Astrocyte (in vitro differentiated cells and primary cell): ENCODE measurements at regions not wholly inside any gene's neighbourhood (a gene's known extent, or its start where the extent isn't known, plus 50 kb on each side); places are given as distances from the start of the nearest gene placed in this dataset.

Experiments
- CTCF ChIP-seq: IDR thresholded peaks from 2 replicates; pipeline ENCODE4 v1.5.1; 2011; ENCODE audit warnings: low read depth, mild to moderate bottlenecking, inconsistent platforms, low read length, moderate library complexity; ENCODE audit not compliant: insufficient read depth
- EZH2 ChIP-seq: IDR thresholded peaks from 2 replicates; pipeline ENCODE4 v1.6.1; 2012; ENCODE audit warnings: mild to moderate bottlenecking, low read length, inconsistent platforms; ENCODE audit not compliant: insufficient read depth

- TF ChIP-seq EZH2: no peak
- no peak for TF ChIP-seq CTCF
Observed at GRCh38 chr6:76886900-76887299, 576.4 kb downstream of the HTR1B start.
